WERI-Rb-1 (cell line): ENCODE measurements at regions not wholly inside any gene's neighbourhood (a gene's known extent, or its start where the extent isn't known, plus 50 kb on each side); places are given as distances from the start of the nearest gene placed in this dataset.
"Not testable (repeated sequence)": the region's sequence is repeated elsewhere in the genome, so short reads cannot be mapped to it uniquely, and the experiment has no call there.

ENCODE experiments used
- DNase-seq: peaks from one replicate; pipeline ENCODE4 v3.0.0-alpha.2; 2020
- H3K27ac ChIP-seq: fragments of 250-450 bp; sonication (Bioruptor Pico); 2 replicates; pipeline ENCODE4 v1.5.1; 2020; ENCODE audit warnings: mild to moderate bottlenecking, moderate library complexity
- H3K27me3 ChIP-seq: fragments of 250-450 bp; sonication (Bioruptor Pico); 2 replicates; pipeline ENCODE4 v1.5.1; 2021; ENCODE audit warnings: mild to moderate bottlenecking, low read depth, moderate library complexity; ENCODE audit not compliant: insufficient read depth, severe bottlenecking
- H3K36me3 ChIP-seq: fragments of 250-450 bp; sonication (Bioruptor Pico); 2 replicates; pipeline ENCODE4 v1.5.1; 2020; ENCODE audit warnings: mild to moderate bottlenecking, moderate library complexity
- H3K4me3 ChIP-seq: 2 replicates; pipeline ENCODE4 v1.5.1; 2011; ENCODE audit warnings: low read depth, mild to moderate bottlenecking, control low read depth, low read length
- H3K9me3 ChIP-seq: fragments of 250-450 bp; sonication (Bioruptor Pico); 2 replicates; pipeline ENCODE4 v1.5.1; 2021; ENCODE audit warnings: mild to moderate bottlenecking, moderate library complexity; ENCODE audit not compliant: severe bottlenecking
- CTCF ChIP-seq: IDR thresholded peaks from 2 replicates; pipeline ENCODE4 v1.5.1; 2011; ENCODE audit warnings: low read depth, mild to moderate bottlenecking, control low read depth, inconsistent platforms, low read length

DNA sequence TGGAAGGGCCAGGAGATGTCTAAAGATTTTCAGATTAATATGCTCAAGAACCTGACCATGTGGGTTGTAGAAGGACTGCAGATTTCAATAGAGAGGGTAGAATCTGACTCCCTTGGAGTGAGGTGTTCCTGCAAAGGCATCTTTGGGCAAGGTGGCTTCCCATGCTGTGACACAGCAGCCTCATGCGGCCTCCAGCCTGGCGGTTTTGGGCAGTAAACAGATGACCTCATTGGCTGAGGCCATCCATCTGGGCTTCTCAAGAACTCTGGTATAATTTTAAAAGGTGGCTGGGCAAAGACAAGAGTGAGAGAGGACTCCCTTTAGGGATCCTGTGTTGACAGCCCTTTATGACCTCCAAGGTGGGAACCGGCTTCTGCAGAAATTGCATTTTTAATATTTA is 90.3 kb upstream of the ERCC6L2 start:
- TF ChIP-seq CTCF = no peak
- Histone ChIP-seq H3K9me3 (no peaks in the 10 kb centered on the region), H3K36me3 (no peaks in the 10 kb centered on the region), H3K27ac (no peak overlapping the region), H3K4me3 (no peak overlapping the region), H3K27me3 (no peaks in the 10 kb centered on the region)
- DNase-seq = no peak

- Histone ChIP-seq H3K27me3 (no peaks in the 10 kb centered on the region), H3K36me3 (no peaks in the 10 kb centered on the region), H3K4me3 (no peak overlapping the region), H3K9me3 (no peaks in the 10 kb centered on the region), H3K27ac (no peak overlapping the region)
- TF ChIP-seq CTCF = no peak
- no peak for DNase-seq
Measured at GRCh38 chr9:95784318-95784717, 91.2 kb upstream of the ERCC6L2 start.

DNA sequence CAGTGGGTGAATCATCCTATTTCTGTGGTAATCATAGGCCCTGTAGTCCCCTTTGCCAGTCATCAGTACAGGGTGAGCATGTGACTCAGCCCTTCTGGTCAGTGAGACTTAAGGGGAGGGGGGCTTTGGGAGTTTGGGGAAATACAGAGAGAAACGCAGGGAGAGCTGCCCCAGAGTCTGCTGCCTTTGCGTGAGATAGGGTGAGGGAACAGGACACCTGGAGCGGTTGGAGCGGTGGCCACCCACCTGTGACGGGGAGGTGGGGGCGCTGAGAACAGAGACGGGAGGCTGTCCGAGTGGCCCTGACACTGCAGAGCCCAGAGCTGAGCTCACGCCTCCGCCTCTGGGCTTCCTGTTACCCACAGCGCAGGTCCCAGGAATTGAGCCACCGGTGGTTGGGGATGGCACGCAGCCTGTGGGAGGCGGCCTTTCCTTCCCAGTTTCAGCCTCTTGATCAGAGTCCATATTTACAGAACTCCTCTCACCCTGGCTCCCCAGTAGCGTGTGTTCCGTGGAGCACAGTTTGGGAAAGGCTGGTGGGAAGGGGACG is 92.0 kb upstream of the ERCC6L2 start:
- DNase-seq = no peak
- Histone ChIP-seq H3K9me3 (no peaks in the 10 kb centered on the region), H3K27ac (no peak overlapping the region), H3K4me3 (no peak overlapping the region), H3K27me3 (no peaks in the 10 kb centered on the region), H3K36me3 (no peaks in the 10 kb centered on the region)
- TF ChIP-seq CTCF = no peak

GRCh38 chr9:95780751-95781150 is 94.7 kb upstream of the ERCC6L2 start:
- no peak for TF ChIP-seq CTCF
- Histone ChIP-seq H3K27me3 (no peaks in the 10 kb centered on the region), H3K4me3 (no peak overlapping the region), H3K36me3 (no peaks in the 10 kb centered on the region), H3K27ac (no peak overlapping the region), H3K9me3 (no peaks in the 10 kb centered on the region)
- no peak for DNase-seq

- no peak for DNase-seq
- H3K9me3 ChIP-seq = no peaks in the 10 kb centered on the region
- no peak overlapping the region for H3K27ac ChIP-seq
- no peak overlapping the region for H3K4me3 ChIP-seq
- no peak for TF ChIP-seq CTCF
- no peaks in the 10 kb centered on the region for H3K27me3 ChIP-seq
- H3K36me3 ChIP-seq = no peaks in the 10 kb centered on the region
Measured at GRCh38 chr9:95780121-95780520, 95.4 kb upstream of the ERCC6L2 start.

- H3K27ac ChIP-seq, H3K36me3 ChIP-seq, H3K9me3 ChIP-seq, H3K27me3 ChIP-seq, DNase-seq, H3K4me3 ChIP-seq: not testable (repeated sequence)
Measured at GRCh38 chr9:95779597-95779996, 95.9 kb upstream of the ERCC6L2 start.
